ENCODE measurements at regions not wholly inside any gene's neighbourhood (a gene's known extent, or its start where the extent isn't known, plus 50 kb on each side); places are given as distances from the start of the nearest gene placed in this dataset.

- TF ChIP-seq, protein P1, sequence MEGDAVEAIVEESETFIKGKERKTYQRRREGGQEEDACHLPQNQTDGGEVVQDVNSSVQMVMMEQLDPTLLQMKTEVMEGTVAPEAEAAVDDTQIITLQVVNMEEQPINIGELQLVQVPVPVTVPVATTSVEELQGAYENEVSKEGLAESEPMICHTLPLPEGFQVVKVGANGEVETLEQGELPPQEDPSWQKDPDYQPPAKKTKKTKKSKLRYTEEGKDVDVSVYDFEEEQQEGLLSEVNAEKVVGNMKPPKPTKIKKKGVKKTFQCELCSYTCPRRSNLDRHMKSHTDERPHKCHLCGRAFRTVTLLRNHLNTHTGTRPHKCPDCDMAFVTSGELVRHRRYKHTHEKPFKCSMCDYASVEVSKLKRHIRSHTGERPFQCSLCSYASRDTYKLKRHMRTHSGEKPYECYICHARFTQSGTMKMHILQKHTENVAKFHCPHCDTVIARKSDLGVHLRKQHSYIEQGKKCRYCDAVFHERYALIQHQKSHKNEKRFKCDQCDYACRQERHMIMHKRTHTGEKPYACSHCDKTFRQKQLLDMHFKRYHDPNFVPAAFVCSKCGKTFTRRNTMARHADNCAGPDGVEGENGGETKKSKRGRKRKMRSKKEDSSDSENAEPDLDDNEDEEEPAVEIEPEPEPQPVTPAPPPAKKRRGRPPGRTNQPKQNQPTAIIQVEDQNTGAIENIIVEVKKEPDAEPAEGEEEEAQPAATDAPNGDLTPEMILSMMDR (IDR thresholded peaks at IDR 0.05), result no peak
- no peak for TF ChIP-seq POLR2A (IDR thresholded peaks at IDR 0.05)
Observed at GRCh38 chr13:57877601-57878000, 246.1 kb downstream of the PCDH17 start.

All from heart left ventricle (tissue), 13 donors.